A549 (cell line): ENCODE measurements at regions not wholly inside any gene's neighbourhood (a gene's known extent, or its start where the extent isn't known, plus 50 kb on each side); places are given as distances from the start of the nearest gene placed in this dataset.

ENCODE experiments used
- CTCF ChIP-seq: fragments of >200 bp; sonication (Bioruptor Twin); formaldehyde crosslinking; IDR thresholded peaks from 3 replicates; pipeline ENCODE4 v1.5.1; 2016
- EP300 ChIP-seq, 2 experiments: fragments of >200 bp; sonication (Bioruptor Twin); formaldehyde crosslinking; IDR thresholded peaks; 2 replicates in 1 of 2; 3 replicates in 1 of 2; pipeline ENCODE4 v1.6.1; 2016 to 2017
- MAX ChIP-seq: IDR thresholded peaks from 2 replicates; pipeline ENCODE4 v1.6.1; 2012
- RAD21 ChIP-seq, 2 experiments: fragments of >200 bp in 1 of 2; sonication (Bioruptor Twin) in 1 of 2; formaldehyde crosslinking in 1 of 2; IDR thresholded peaks in 1 of 2; conservative IDR thresholded peaks in 1 of 2; 2 replicates in 1 of 2; 3 replicates in 1 of 2; pipeline ENCODE4 v1.6.1; 2012 to 2018; ENCODE audit warnings: inconsistent platforms in 1 of 2
- SMC3 ChIP-seq: fragments of >200 bp; sonication (Bioruptor Twin); formaldehyde crosslinking; IDR thresholded peaks from 3 replicates; pipeline ENCODE4 v1.6.1; 2018; ENCODE audit warnings: inconsistent platforms
- ZFP36 ChIP-seq: fragments of 450-650 bp; IDR thresholded peaks from 2 replicates; pipeline ENCODE4 v1.6.1; 2014; ENCODE audit warnings: borderline replicate concordance; ENCODE audit not compliant: partially characterized antibody

- TF ChIP-seq SMC3, result no peak
- no peak for TF ChIP-seq MAX
- no peak for TF ChIP-seq CTCF
- TF ChIP-seq EP300 (IDR thresholded peaks at IDR 0.05), result no peak
- TF ChIP-seq RAD21 (conservative IDR thresholded peaks at IDR 0.05 in 1 of 2, IDR thresholded peaks at IDR 0.05 in 1 of 2), result no peak
- no peak for TF ChIP-seq ZFP36
Measured at GRCh38 chr21:28429161-28429560, 563.5 kb downstream of the LTN1 start.
